ENCODE measurements at regions not wholly inside any gene's neighbourhood (a gene's known extent, or its start where the extent isn't known, plus 50 kb on each side); places are given as distances from the start of the nearest gene placed in this dataset.

- TF ChIP-seq CTCF (conservative IDR thresholded peaks at IDR 0.05), result no peak
- H3K4me1 Mint-ChIP-seq, result peaks cover 17% of the 10 kb centered on the region
- DNase-seq, result no peak
- H3K9me3 Mint-ChIP-seq, result no peaks in the 10 kb centered on the region
- peaks cover 2% of the 10 kb centered on the region for H3K27me3 Mint-ChIP-seq (ENCODE audit: insufficient read depth)
- H3K36me3 Mint-ChIP-seq (ENCODE audit: low read depth), result no peaks in the 10 kb centered on the region
- Histone ChIP-seq H3K9me3 (ENCODE audit: control insufficient read depth, low read length) (no peaks in the 10 kb centered on the region), H3K4me1 (ENCODE audit: control insufficient read depth, insufficient read depth, low read length) (no peaks in the 10 kb centered on the region), H3K36me3 (ENCODE audit: control insufficient read depth, insufficient read depth, low read length) (no peaks in the 10 kb centered on the region), H3K9ac (ENCODE audit: extremely low read depth, low read length, poor library complexity, severe bottlenecking) (no peak overlapping the region), H3K4me3 (ENCODE audit: low read length) (no peak overlapping the region), H3K27me3 (ENCODE audit: control insufficient read depth, insufficient read depth, low read length, poor library complexity, severe bottlenecking) (no peaks in the 10 kb centered on the region), H3K27ac (ENCODE audit: low read depth, low read length) (no peak overlapping the region)
- WGBS, 2 experiments (ENCODE audit: insufficient coverage in 1 of 2, insufficient read length in 1 of 2), result no CpG with 5 or more reads among the region's 2 CpGs
- no peak overlapping the region for H3K4me3 Mint-ChIP-seq
- H3K27ac Mint-ChIP-seq, result no peak overlapping the region
Measured at GRCh38 chr3:101925564-101925963, 76.2 kb downstream of the NFKBIZ start.

GRCh38 chr3:101926594-101927105 is 77.3 kb downstream of the NFKBIZ start:
- H3K9me3 ChIP-seq (ENCODE audit: control insufficient read depth, low read length), result no peaks in the 10 kb centered on the region
- no peaks in the 10 kb centered on the region for H3K36me3 ChIP-seq (ENCODE audit: control insufficient read depth, insufficient read depth, low read length)
- no peak overlapping the region for H3K4me3 Mint-ChIP-seq
- H3K27ac Mint-ChIP-seq, result no peak overlapping the region
- H3K36me3 Mint-ChIP-seq (ENCODE audit: low read depth), result no peaks in the 10 kb centered on the region
- no peak for TF ChIP-seq CTCF (conservative IDR thresholded peaks at IDR 0.05)
- no peak overlapping the region for H3K4me3 ChIP-seq (ENCODE audit: low read length)
- WGBS, 2 experiments (ENCODE audit: insufficient coverage in 1 of 2, insufficient read length in 1 of 2), result 87 to 89% methylated on average over 6 to 7 of the region's 7 CpGs
- peaks cover 2% of the 10 kb centered on the region for H3K27me3 Mint-ChIP-seq (ENCODE audit: insufficient read depth)
- DNase-seq, result no peak
- H3K27me3 ChIP-seq (ENCODE audit: control insufficient read depth, insufficient read depth, low read length, poor library complexity, severe bottlenecking), result no peaks in the 10 kb centered on the region
- no peak overlapping the region for H3K27ac ChIP-seq (ENCODE audit: low read depth, low read length)
- peaks cover 17% of the 10 kb centered on the region for H3K4me1 Mint-ChIP-seq
- H3K9ac ChIP-seq (ENCODE audit: extremely low read depth, low read length, poor library complexity, severe bottlenecking), result no peak overlapping the region
- no peaks in the 10 kb centered on the region for H3K4me1 ChIP-seq (ENCODE audit: control insufficient read depth, insufficient read depth, low read length)
- H3K9me3 Mint-ChIP-seq, result no peaks in the 10 kb centered on the region

DNA sequence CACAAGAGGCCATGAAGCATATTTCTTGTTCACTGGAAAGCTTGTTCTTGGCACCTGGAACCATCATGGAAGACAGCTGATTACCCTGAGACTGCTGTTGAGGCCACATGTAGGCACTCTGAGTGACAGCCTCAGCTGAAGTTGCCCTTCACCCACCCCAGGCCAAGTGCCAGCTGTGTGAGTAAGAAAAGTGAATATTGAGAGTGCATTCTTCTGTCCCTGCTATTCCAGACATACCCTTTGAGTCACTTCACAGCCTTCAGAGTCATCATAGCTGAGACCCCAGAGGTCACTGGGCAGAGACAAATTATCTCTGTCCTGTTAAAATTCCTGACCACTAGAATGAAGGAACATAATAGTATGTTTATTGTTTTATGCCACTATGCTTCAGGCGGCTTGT is 79.6 kb downstream of the NFKBIZ start:
- Mint-ChIP-seq H3K9me3 (no peaks in the 10 kb centered on the region), H3K27me3 (ENCODE audit: insufficient read depth) (no peaks in the 10 kb centered on the region), H3K4me1 (peaks cover 17% of the 10 kb centered on the region), H3K4me3 (no peak overlapping the region), H3K36me3 (ENCODE audit: low read depth) (no peaks in the 10 kb centered on the region), H3K27ac (no peak overlapping the region)
- H3K9me3 ChIP-seq (ENCODE audit: control insufficient read depth, low read length), result no peaks in the 10 kb centered on the region
- H3K9ac ChIP-seq (ENCODE audit: extremely low read depth, low read length, poor library complexity, severe bottlenecking), result no peak overlapping the region
- no peak for DNase-seq
- H3K27ac ChIP-seq (ENCODE audit: low read depth, low read length), result no peak overlapping the region
- H3K27me3 ChIP-seq (ENCODE audit: control insufficient read depth, insufficient read depth, low read length, poor library complexity, severe bottlenecking), result no peaks in the 10 kb centered on the region
- no peaks in the 10 kb centered on the region for H3K4me1 ChIP-seq (ENCODE audit: control insufficient read depth, insufficient read depth, low read length)
- H3K36me3 ChIP-seq (ENCODE audit: control insufficient read depth, insufficient read depth, low read length), result no peaks in the 10 kb centered on the region
- H3K4me3 ChIP-seq (ENCODE audit: low read length), result no peak overlapping the region
- no peak for TF ChIP-seq CTCF (conservative IDR thresholded peaks at IDR 0.05)
- WGBS, 2 experiments (ENCODE audit: insufficient coverage in 1 of 2, insufficient read length in 1 of 2), result 90% methylated on average over 1 of the region's 1 CpG; no CpG with 5 or more reads in 1 of the 2 experiments

All from endodermal cell (in vitro differentiated cells).